HCT116 (cell line): ENCODE measurements at regions not wholly inside any gene's neighbourhood (a gene's known extent, or its start where the extent isn't known, plus 50 kb on each side); places are given as distances from the start of the nearest gene placed in this dataset.

Experiments
- ATAC-seq: fragments of 200-7000 bp; cut with Tn5 transposase; 2 replicates; pipeline ENCODE4 v1.9.1; 2020; ENCODE audit warnings: mild to moderate bottlenecking, moderate library complexity
- BruUV-seq: library from RNA; stranded (reverse); fragments of 400-500 nt; replicated peaks from 2 replicates; lab custom pipeline; 2021; lab: Mats Ljungman, UMichigan
- CTCF ChIA-PET: fragments of 300-600 bp; sonication (Branson Sonifier 250); formaldehyde crosslinking; loops from one replicate; lab custom pipeline; 2021; ENCODE audit warnings: antibody characterized with exemption; lab: Charles Lee
- POLR2A ChIA-PET: fragments of 300-600, 350-600 bp; sonication (Branson Sonifier 250); formaldehyde crosslinking; loops from one replicate; lab custom pipeline; 2021; ENCODE audit warnings: antibody characterized with exemption; lab: Charles Lee
- RAD21 ChIA-PET, 2 experiments: fragments of 300-600 bp; sonication (Branson Sonifier 250); formaldehyde crosslinking; loops; one replicate each; lab custom pipeline; 2023; ENCODE audit warnings: low total read pairs in 2 of 2; ENCODE audit not compliant: uncharacterized antibody in 2 of 2, unreplicated experiment in 2 of 2, low non-redundant PET in 1 of 2; lab: Charles Lee
- DNase-seq: peaks from one replicate; pipeline ENCODE4 v3.0.0-alpha.2; 2010; ENCODE audit warnings: low read depth, low spot score
- H2AFZ ChIP-seq: fragments of 200-600 bp; shearing (Covaris generic), sonication (generic); 2 replicates; pipeline ENCODE4 v1.6.1; 2017; ENCODE audit warnings: low read depth, mixed run types, mixed read lengths, antibody characterized with exemption, low read length; ENCODE audit not compliant: poor library complexity, severe bottlenecking
- H3K27ac ChIP-seq: 2 replicates; pipeline ENCODE4 v1.5.1; 2012; ENCODE audit warnings: low read depth, low read length
- H3K27me3 ChIP-seq: fragments of 200-600 bp; sonication (generic); 2 replicates; pipeline ENCODE4 v1.6.1; 2016; ENCODE audit warnings: mixed run types, low read length, mixed read lengths; ENCODE audit not compliant: insufficient read depth
- H3K36me3 ChIP-seq, 2 experiments: fragments of 200-500 bp in 1 of 2; fragments of 200-600 bp in 1 of 2; sonication (Bioruptor generic) in 1 of 2; sonication (generic) in 1 of 2; 2 replicates each; pipeline versions ENCODE4 v1.5.1 to v1.6.1; 2014 to 2016; ENCODE audit warnings: low read length in 2 of 2, inconsistent platforms in 1 of 2, mixed read lengths in 1 of 2, mixed run types in 1 of 2; ENCODE audit not compliant: insufficient read depth in 2 of 2, control insufficient read depth in 1 of 2
- H3K4me1 ChIP-seq, 2 experiments: fragments of 200-600 bp in 1 of 2; sonication (generic) in 1 of 2; 2 replicates each; pipeline versions ENCODE4 v1.5.1 to v1.6.1; 2012 to 2017; ENCODE audit warnings: low read length in 2 of 2, inconsistent platforms in 1 of 2, mild to moderate bottlenecking in 1 of 2, mixed read lengths in 1 of 2, mixed run types in 1 of 2, moderate library complexity in 1 of 2; ENCODE audit not compliant: insufficient read depth in 2 of 2, control insufficient read depth in 1 of 2
- H3K4me2 ChIP-seq: fragments of 200-600 bp; sonication (generic); 2 replicates; pipeline ENCODE4 v1.6.1; 2017; ENCODE audit warnings: mixed run types, low read length, mixed read lengths
- H3K4me3 ChIP-seq, 2 experiments: fragments of 200-600 bp in 1 of 2; sonication (generic) in 1 of 2; replicated peaks in 1 of 2; 2 replicates each; pipeline ENCODE4 v1.5.1; 2011 to 2016; ENCODE audit warnings: low read length in 2 of 2, control low read depth in 1 of 2, low read depth in 1 of 2, mild to moderate bottlenecking in 1 of 2, mixed read lengths in 1 of 2, mixed run types in 1 of 2
- H3K79me2 ChIP-seq: fragments of 200-600 bp; sonication (generic); 2 replicates; pipeline ENCODE4 v1.6.1; 2017; ENCODE audit warnings: mild to moderate bottlenecking, mixed run types, low read length, moderate library complexity, mixed read lengths; ENCODE audit not compliant: insufficient read depth
- H3K9ac ChIP-seq: fragments of 200-600 bp; sonication (generic); 2 replicates; pipeline ENCODE4 v1.6.1; 2016; ENCODE audit warnings: low read length, mixed read lengths
- H3K9me2 ChIP-seq: fragments of 200-600 bp; sonication (generic), shearing (Covaris generic); 2 replicates; pipeline ENCODE4 v1.6.1; 2017; ENCODE audit warnings: mixed run types, mild to moderate bottlenecking, moderate library complexity; ENCODE audit not compliant: insufficient read depth
- H3K9me3 ChIP-seq, 2 experiments: fragments of 200-500 bp in 1 of 2; fragments of 200-600 bp in 1 of 2; sonication (Bioruptor generic) in 1 of 2; sonication (generic) in 1 of 2; 2 replicates each; pipeline ENCODE4 v1.6.1; 2014 to 2017; ENCODE audit warnings: low read length in 2 of 2, mixed read lengths in 2 of 2, inconsistent platforms in 1 of 2, low read depth in 1 of 2, mild to moderate bottlenecking in 1 of 2, mixed run types in 1 of 2, moderate library complexity in 1 of 2; ENCODE audit not compliant: control insufficient read depth in 1 of 2, insufficient read depth in 1 of 2
- H4K20me1 ChIP-seq: fragments of 200-600 bp; sonication (generic), shearing (Covaris generic); 2 replicates; pipeline ENCODE4 v1.6.1; 2017; ENCODE audit warnings: mixed run types, mild to moderate bottlenecking, moderate library complexity; ENCODE audit not compliant: insufficient read depth
- CEBPB ChIP-seq: IDR thresholded peaks from 2 replicates; pipeline ENCODE4 v1.6.1; 2012; ENCODE audit warnings: low read depth
- CTCF ChIP-seq, 3 experiments: fragments of 200-600 bp in 1 of 3; sonication (generic) in 1 of 3; IDR thresholded peaks in 2 of 3; conservative IDR thresholded peaks in 1 of 3; 2 replicates each; pipeline ENCODE4 v1.5.1; 2012 to 2017; ENCODE audit warnings: low read depth in 2 of 3, low read length in 2 of 3, antibody characterized with exemption in 1 of 3, borderline replicate concordance in 1 of 3, control low read depth in 1 of 3, mild to moderate bottlenecking in 1 of 3, mixed read lengths in 1 of 3, mixed run types in 1 of 3, moderate library complexity in 1 of 3; ENCODE audit not compliant: insufficient read depth in 1 of 3
- EZH2 ChIP-seq: fragments of 200-600 bp; sonication (generic); IDR thresholded peaks from 2 replicates; pipeline ENCODE4 v1.6.1; 2017; ENCODE audit warnings: antibody characterized with exemption, mixed run types
- EZH2phosphoT487 ChIP-seq: fragments of 200-600 bp; IDR thresholded peaks from 2 replicates; pipeline ENCODE4 v1.6.1; 2018; ENCODE audit warnings: antibody characterized with exemption, borderline replicate concordance
- JUND ChIP-seq: IDR thresholded peaks from 2 replicates; pipeline ENCODE4 v1.6.1; 2012
- POLR2A ChIP-seq: IDR thresholded peaks from 2 replicates; pipeline ENCODE4 v1.7.0; 2011; ENCODE audit warnings: borderline replicate concordance; ENCODE audit not compliant: insufficient read depth, insufficient read length; ENCODE audit errors: extremely low read depth
- REST ChIP-seq: IDR thresholded peaks from 2 replicates; pipeline ENCODE4 v1.6.1; 2012; ENCODE audit warnings: low read depth
- SRF ChIP-seq: IDR thresholded peaks from 2 replicates; pipeline ENCODE4 v1.6.1; 2012; ENCODE audit warnings: low read depth
- TCF7L2 ChIP-seq: IDR thresholded peaks from 2 replicates; pipeline ENCODE4 v1.7.0; 2011; ENCODE audit warnings: borderline replicate concordance, inconsistent platforms; ENCODE audit not compliant: insufficient read depth, insufficient read length; ENCODE audit errors: extremely low read depth
- YY1 ChIP-seq: IDR thresholded peaks from 2 replicates; pipeline ENCODE4 v1.6.1; 2011; ENCODE audit warnings: low read length, low read depth, moderate library complexity, mild to moderate bottlenecking; ENCODE audit not compliant: insufficient replicate concordance; ENCODE audit errors: extremely low read depth
- intact Hi-C: fragments of 100-400 bp; cut with micrococcal nuclease; formaldehyde crosslinking; loops from 2 replicates; pipeline ENCODE4 v1.10.0; 2022

- TF ChIP-seq CTCF (IDR thresholded peaks at IDR 0.05 in 2 of 3, conservative IDR thresholded peaks at IDR 0.05 in 1 of 3; ENCODE audit: borderline replicate concordance in 1 of 3, insufficient read depth in 1 of 3, low read depth in 2 of 3, low read length in 2 of 3), result no peak
- no peak for TF ChIP-seq REST
- no peak for TF ChIP-seq EZH2
- TF ChIP-seq YY1, result no peak
- TF ChIP-seq, all 23 proteins: peak for 0
These were observed 93.2 kb downstream of the DNAJB9 start (continued) for GRCh38 chr7:108662783-108663362.

- Histone ChIP-seq H3K4me2 (no peak overlapping the region), H2AFZ (no peak overlapping the region), H3K36me3 (no peaks in the 10 kb centered on the region), H3K4me3 (no peak overlapping the region), H3K27ac (no peak overlapping the region), H3K27me3 (no peaks in the 10 kb centered on the region), H3K4me1 (no peaks in the 10 kb centered on the region), H3K9me2 (no peaks in the 10 kb centered on the region), H3K9ac (no peak overlapping the region), H3K79me2 (no peaks in the 10 kb centered on the region), H3K9me3 (no peaks in the 10 kb centered on the region), H4K20me1 (no peaks in the 10 kb centered on the region)
- CTCF ChIA-PET, result no interaction called here
- no peak for TF ChIP-seq SRF
- TF ChIP-seq TCF7L2, result no peak
- no peak for TF ChIP-seq POLR2A
- no peak for TF ChIP-seq JUND
- TF ChIP-seq YY1, result no peak
- TF ChIP-seq CTCF (IDR thresholded peaks at IDR 0.05 in 2 of 3, conservative IDR thresholded peaks at IDR 0.05 in 1 of 3; ENCODE audit: borderline replicate concordance in 1 of 3, insufficient read depth in 1 of 3, low read depth in 2 of 3, low read length in 2 of 3), result no peak
- no peak for TF ChIP-seq EZH2phosphoT487
- TF ChIP-seq CEBPB, result no peak
- BruUV-seq, result no TSS peak
- DNase-seq (no peak), ATAC-seq (no peak)
- RAD21 ChIA-PET, result no interaction called here
- intact Hi-C loops, result no loop called here
- POLR2A ChIA-PET, result no interaction called here
These were observed 94.0 kb downstream of the DNAJB9 start for GRCh38 chr7:108663701-108664100.
